Skeletal muscle tissue (tissue), 3 donors: ENCODE measurements at regions not wholly inside any gene's neighbourhood (a gene's known extent, or its start where the extent isn't known, plus 50 kb on each side); places are given as distances from the start of the nearest gene placed in this dataset.

ENCODE experiments used
- H3K27ac ChIP-seq: one replicate; pipeline ENCODE4 v1.7.0; 2013; ENCODE audit warnings: mild to moderate bottlenecking, low read depth, low read length, inconsistent platforms
- H3K27me3 ChIP-seq, 3 donors: one replicate each; pipeline ENCODE4 v1.7.0; 2013; ENCODE audit warnings: low read length in 3 of 3; ENCODE audit not compliant: control insufficient read depth in 3 of 3, insufficient read depth in 3 of 3
- H3K36me3 ChIP-seq, 3 donors: one replicate each; pipeline ENCODE4 v1.7.0; 2013; ENCODE audit warnings: low read length in 3 of 3; ENCODE audit not compliant: control insufficient read depth in 3 of 3, insufficient read depth in 3 of 3
- H3K4me1 ChIP-seq, 3 donors: one replicate each; pipeline ENCODE4 v1.7.0; 2013; ENCODE audit warnings: low read length in 3 of 3, mild to moderate bottlenecking in 3 of 3; ENCODE audit not compliant: control insufficient read depth in 3 of 3, insufficient read depth in 3 of 3
- H3K4me3 ChIP-seq, 3 donors: one replicate each; pipeline ENCODE4 v1.7.0; 2013; ENCODE audit warnings: low read length in 3 of 3
- H3K9ac ChIP-seq, 3 donors: one replicate each; pipeline ENCODE4 v1.7.0; 2013; ENCODE audit warnings: low read length in 3 of 3, mild to moderate bottlenecking in 3 of 3, moderate library complexity in 2 of 3, low read depth in 1 of 3
- H3K9me3 ChIP-seq, 3 donors: one replicate each; pipeline ENCODE4 v1.7.0; 2013; ENCODE audit warnings: low read length in 3 of 3; ENCODE audit not compliant: control insufficient read depth in 3 of 3
- donor health status: Osteomylitis.

DNA sequence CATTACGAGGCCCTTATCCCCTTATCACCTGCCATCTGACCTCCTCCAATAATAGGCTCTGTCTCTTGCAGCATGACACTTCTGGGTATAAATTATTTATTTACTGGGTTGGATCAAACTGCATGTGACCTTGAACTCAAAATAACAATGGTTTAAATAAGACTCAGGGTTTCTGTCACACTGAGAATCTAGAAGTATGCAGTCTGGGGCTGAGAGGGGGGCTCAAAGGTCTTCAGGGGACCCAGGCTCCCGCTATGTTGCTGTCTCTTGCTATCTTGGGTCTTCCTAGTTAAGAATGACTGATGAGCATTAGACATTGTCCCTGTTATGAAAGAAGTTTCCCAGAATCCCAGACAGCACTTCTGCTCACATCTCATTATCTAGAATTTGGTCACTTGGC, 133.5 kb downstream of the URB2 start:
- H3K27me3 ChIP-seq: no peaks in the 10 kb centered on the region
- H3K4me3 ChIP-seq: no peak overlapping the region
- no peak overlapping the region for H3K9ac ChIP-seq
- H3K9me3 ChIP-seq: peaks cover 0 to 4% (median 4%) of the 10 kb centered on the region in 3 donors
- H3K4me1 ChIP-seq: no peaks in the 10 kb centered on the region
- H3K27ac ChIP-seq: no peak overlapping the region
- no peaks in the 10 kb centered on the region for H3K36me3 ChIP-seq

DNA sequence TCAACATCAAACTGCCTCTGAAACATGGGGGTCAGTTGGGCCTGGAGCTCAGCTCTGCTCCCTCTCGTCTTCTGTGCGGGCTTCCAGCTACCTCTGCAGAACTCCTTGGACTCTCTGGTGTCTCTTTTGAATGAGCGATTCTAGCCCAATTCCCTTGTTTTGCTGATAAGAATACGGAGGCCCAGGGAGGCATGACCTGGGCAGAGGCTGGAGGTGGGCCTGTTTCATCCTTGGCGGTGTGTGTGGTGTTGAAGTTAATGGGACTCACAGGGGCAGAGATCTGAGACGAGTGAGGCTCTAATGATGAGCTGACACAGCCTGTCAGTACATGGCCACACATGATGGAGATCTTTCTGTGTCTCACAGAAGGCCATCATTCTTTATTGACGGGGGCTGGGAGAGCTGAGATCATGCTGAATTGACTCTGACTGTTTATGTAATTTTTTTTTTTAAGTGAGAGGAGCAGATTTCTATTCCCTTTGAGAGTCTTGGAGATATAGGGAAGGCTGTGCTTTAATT, 134.5 kb downstream of the URB2 start:
- no peaks in the 10 kb centered on the region for H3K36me3 ChIP-seq
- no peak overlapping the region for H3K4me3 ChIP-seq
- no peaks in the 10 kb centered on the region for H3K27me3 ChIP-seq
- H3K9ac ChIP-seq: no peak overlapping the region
- no peak overlapping the region for H3K27ac ChIP-seq
- peaks cover 0 to 4% (median 4%) of the 10 kb centered on the region in 3 donors for H3K9me3 ChIP-seq
- no peaks in the 10 kb centered on the region for H3K4me1 ChIP-seq

DNA sequence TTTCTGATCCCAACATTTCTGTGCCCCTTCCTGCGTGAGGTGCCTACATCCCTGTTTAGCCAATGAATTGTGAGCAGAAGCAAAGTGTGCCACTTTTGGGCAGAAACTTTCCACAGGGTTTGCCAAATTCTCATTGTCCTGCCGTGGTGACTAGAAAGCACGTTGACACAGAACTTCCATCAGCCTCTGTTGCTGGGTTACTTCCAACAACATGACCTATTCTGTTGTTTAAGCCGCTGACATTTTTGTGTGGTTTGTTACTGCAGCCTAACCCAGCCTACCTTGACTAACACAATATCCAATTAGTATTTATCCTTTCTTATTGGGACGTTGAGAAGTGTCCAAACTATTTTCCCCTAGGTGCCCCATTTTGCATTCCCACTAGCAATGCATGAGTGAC, 136.8 kb downstream of the URB2 start:
- no peak overlapping the region for H3K27ac ChIP-seq
- H3K4me1 ChIP-seq: no peaks in the 10 kb centered on the region
- H3K9me3 ChIP-seq: peaks cover 0 to 3% (median 0%) of the 10 kb centered on the region in 3 donors
- no peak overlapping the region for H3K4me3 ChIP-seq
- H3K9ac ChIP-seq: no peak overlapping the region
- no peaks in the 10 kb centered on the region for H3K27me3 ChIP-seq
- no peaks in the 10 kb centered on the region for H3K36me3 ChIP-seq

DNA sequence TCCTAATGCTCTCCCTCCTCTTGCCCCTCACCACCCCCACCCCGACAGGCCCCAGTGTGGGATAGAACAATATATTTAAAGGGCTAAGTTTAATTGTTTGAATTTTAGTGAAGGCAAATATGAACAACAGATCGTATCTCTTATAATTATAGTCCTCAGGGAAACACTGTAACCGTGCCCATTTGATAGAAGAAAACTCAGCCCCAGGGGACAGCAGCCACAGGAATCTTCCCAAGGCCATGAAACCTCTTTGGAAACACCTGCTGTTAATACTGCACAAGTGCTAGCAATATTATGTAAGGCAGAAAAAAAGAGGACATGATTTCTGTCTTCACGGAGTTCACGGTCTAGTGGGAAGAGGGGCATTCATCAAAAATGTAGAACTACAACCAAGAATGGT, 142.2 kb downstream of the URB2 start:
- no peak overlapping the region for H3K4me3 ChIP-seq
- H3K27me3 ChIP-seq: no peaks in the 10 kb centered on the region
- peaks cover 0 to 3% (median 0%) of the 10 kb centered on the region in 3 donors for H3K9me3 ChIP-seq

DNA sequence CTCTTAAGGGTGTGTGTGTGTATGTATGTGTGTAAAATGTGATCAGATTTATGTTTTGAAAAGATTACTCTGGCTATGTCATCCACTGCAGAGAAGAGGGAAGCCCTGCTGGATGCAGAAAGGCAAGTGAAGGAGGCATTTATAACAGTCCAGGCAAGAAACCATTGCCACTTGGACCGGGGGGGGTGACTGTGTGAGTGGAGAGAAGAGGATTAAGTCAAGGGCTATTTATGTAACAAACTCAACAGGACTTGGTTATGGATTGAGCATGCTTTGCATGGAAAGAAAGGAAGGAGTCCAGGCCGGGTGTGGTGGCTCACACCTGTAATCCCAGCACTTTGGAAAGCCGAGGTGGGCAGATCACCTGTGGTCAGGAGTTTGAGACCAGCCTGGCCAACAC, 143.0 kb downstream of the URB2 start:
- H3K27ac ChIP-seq: no peak overlapping the region
- H3K9ac ChIP-seq: no peak overlapping the region
- no peaks in the 10 kb centered on the region for H3K4me1 ChIP-seq
- H3K9me3 ChIP-seq: peaks cover 0 to 3% (median 0%) of the 10 kb centered on the region in 3 donors
- H3K4me3 ChIP-seq: no peak overlapping the region
- H3K27me3 ChIP-seq: no peaks in the 10 kb centered on the region
- H3K36me3 ChIP-seq: no peaks in the 10 kb centered on the region

More for the DNA sequence above, 142.2 kb downstream of the URB2 start:
- Histone ChIP-seq H3K27ac (no peak overlapping the region), H3K36me3 (no peaks in the 10 kb centered on the region), H3K9ac (no peak overlapping the region), H3K4me1 (no peaks in the 10 kb centered on the region)

DNA sequence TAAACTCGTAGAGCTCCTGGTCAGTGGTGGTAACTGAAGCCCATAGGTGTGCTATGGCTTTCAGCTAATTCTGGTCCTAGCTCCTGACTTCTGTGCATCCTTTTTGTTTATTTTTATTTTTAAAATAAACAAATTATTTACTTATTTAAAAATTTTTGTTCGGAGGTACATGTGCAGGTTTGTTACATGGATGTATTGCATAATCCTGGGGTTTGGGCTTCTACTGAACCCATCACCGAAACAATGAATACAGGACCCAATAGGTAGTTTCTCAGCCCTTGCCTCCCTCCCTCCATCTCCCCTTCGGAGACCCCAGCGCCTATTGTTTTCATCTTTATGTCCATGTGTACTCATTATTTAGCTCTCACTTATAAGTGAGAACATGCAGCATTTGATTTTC, 143.8 kb downstream of the URB2 start:
- peaks cover 0 to 3% (median 0%) of the 10 kb centered on the region in 3 donors for H3K9me3 ChIP-seq
- H3K9ac ChIP-seq: no peak overlapping the region
- no peaks in the 10 kb centered on the region for H3K4me1 ChIP-seq
- H3K27ac ChIP-seq: no peak overlapping the region
- H3K4me3 ChIP-seq: no peak overlapping the region
- H3K36me3 ChIP-seq: no peaks in the 10 kb centered on the region
- no peaks in the 10 kb centered on the region for H3K27me3 ChIP-seq

DNA sequence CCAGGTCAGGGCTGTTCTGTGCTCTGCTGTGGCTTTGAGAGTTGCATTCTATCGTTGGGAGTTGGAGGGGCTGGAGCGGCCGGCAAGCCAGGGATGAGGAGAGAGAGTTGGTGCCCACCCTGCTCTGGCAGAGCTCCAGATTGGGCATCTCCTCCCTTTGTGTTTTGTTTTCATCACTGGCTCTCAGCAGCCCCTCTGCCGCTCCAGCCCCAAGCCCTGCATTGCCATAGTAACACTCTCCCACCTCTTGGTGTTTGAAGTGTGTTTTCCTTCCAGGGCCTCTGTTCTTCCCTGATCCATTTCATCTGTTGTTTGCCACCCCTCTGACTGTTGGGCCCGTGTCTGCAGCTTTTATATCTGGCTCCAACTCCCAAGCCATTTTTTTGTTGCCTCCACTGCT, 152.7 kb downstream of the URB2 start:
- Histone ChIP-seq H3K9ac (no peak overlapping the region), H3K27ac (no peak overlapping the region), H3K36me3 (no peaks in the 10 kb centered on the region)

DNA sequence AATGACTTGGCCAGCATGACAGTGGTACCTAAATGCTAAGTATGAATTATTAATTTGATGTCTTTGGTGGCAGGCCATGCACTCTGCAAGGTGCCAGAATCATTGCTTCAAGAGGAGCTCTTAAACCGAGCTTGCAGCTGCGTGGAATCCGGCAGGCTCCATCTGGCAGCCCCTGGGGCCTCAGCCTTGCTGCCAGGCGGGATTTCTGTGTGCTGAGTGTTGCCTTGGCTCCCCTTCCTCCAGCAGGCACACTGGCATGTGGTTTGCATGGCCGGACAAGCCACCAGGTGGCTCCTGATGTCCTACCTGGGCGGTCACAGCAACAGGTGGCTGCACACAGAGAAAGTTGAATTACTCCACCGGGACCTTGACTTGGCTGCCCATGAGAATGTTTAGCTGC, 155.4 kb downstream of the URB2 start:
- Histone ChIP-seq H3K36me3 (no peaks in the 10 kb centered on the region), H3K4me1 (peaks cover 4 to 13% (median 5%) of the 10 kb centered on the region in 3 donors), H3K27ac (no peak overlapping the region), H3K9me3 (no peaks in the 10 kb centered on the region), H3K9ac (no peak overlapping the region), H3K27me3 (no peaks in the 10 kb centered on the region), H3K4me3 (no peak overlapping the region)

More for the DNA sequence above, 152.7 kb downstream of the URB2 start:
- H3K4me3 ChIP-seq: no peak overlapping the region
- peaks cover 4 to 13% (median 5%) of the 10 kb centered on the region in 3 donors for H3K4me1 ChIP-seq
- H3K27me3 ChIP-seq: no peaks in the 10 kb centered on the region
- no peaks in the 10 kb centered on the region for H3K9me3 ChIP-seq

DNA sequence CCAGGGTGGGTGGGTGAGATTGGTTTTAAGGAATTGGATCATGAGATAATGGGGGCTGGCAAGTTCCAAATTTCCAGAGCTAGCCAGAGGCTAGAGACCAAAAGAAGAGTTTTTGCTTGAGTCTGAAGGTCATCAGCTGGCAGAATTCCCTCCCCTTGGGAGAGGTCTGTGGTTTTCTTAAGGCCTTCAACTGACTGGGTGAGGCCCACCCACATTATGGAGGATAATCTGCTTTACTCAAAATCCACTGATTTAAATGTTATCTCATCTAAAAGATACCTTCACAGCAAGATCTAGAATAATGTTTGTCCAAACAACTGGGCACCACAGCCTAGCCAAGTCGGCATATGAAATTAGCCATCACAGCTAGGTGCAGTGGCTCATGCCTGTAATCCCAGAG, 156.4 kb downstream of the URB2 start:
- no peak overlapping the region for H3K4me3 ChIP-seq
- H3K27me3 ChIP-seq: no peaks in the 10 kb centered on the region
- H3K36me3 ChIP-seq: no peaks in the 10 kb centered on the region
- H3K4me1 ChIP-seq: peaks cover 4 to 13% (median 5%) of the 10 kb centered on the region in 3 donors
- H3K9me3 ChIP-seq: no peaks in the 10 kb centered on the region
- H3K27ac ChIP-seq: no peak overlapping the region
- H3K9ac ChIP-seq: no peak overlapping the region

DNA sequence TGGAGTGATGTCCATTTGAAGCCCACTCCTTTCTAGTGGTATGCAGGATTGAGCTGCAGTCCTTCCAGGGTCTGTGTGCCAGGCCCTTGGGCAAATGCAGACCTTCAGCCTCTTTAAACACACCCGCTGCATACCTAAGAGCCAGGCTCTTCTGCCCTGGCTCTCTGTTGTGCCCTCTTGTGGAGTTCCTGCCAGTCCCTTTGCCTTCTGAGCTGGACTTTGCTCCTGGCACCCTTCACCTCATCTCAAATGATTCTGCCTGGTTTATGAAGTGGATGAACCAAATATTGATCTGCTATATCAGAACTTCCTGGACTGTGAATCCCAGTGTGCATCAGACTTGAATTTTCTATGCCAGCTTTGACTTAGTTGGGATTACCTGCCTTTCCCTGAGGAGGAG, 158.8 kb downstream of the URB2 start:
- Histone ChIP-seq H3K27ac (no peak overlapping the region), H3K9ac (no peak overlapping the region), H3K9me3 (no peaks in the 10 kb centered on the region), H3K4me1 (peaks cover 4 to 13% (median 5%) of the 10 kb centered on the region in 3 donors), H3K4me3 (no peak overlapping the region), H3K36me3 (no peaks in the 10 kb centered on the region), H3K27me3 (peaks cover 0 to 3% (median 0%) of the 10 kb centered on the region in 3 donors)
